Activated T-helper 1 cell treated with anti-CD3 and anti-CD28 coated beads, Interleukin-12 subunit alpha, Interleukin-12 subunit beta, Interleukin-2, Interleukin-4 antibody, amounts not matched to agents 30 ng/mL and 10 ng/mL and 1 ng/mL, durations not matched to agents 14 hours and 24 hours and 36 hours (primary cell): ENCODE measurements at regions not wholly inside any gene's neighbourhood (a gene's known extent, or its start where the extent isn't known, plus 50 kb on each side); places are given as distances from the start of the nearest gene placed in this dataset.

Source experiments
- DNase-seq: peaks from one replicate; pipeline ENCODE4 v3.0.0; 2021; ENCODE audit warnings: low spot score
- H3K27ac Mint-ChIP-seq: one replicate; pipeline ENCODE4 v1.8.0; 2021; ENCODE audit warnings: mild to moderate bottlenecking, mixed read lengths
- H3K27me3 Mint-ChIP-seq: one replicate; pipeline ENCODE4 v1.8.0; 2022; ENCODE audit warnings: mild to moderate bottlenecking, moderate library complexity, mixed read lengths; ENCODE audit not compliant: insufficient read depth
- H3K36me3 Mint-ChIP-seq: one replicate; pipeline ENCODE4 v1.8.0; 2021; ENCODE audit warnings: low read depth, mixed read lengths
- H3K4me1 Mint-ChIP-seq: one replicate; pipeline ENCODE4 v1.8.0; 2021; ENCODE audit warnings: low read depth, mixed read lengths
- H3K4me3 Mint-ChIP-seq: one replicate; pipeline ENCODE4 v1.8.0; 2021; ENCODE audit warnings: mild to moderate bottlenecking, moderate library complexity, mixed read lengths
- H3K9me3 Mint-ChIP-seq: one replicate; pipeline ENCODE4 v1.8.0; 2021; ENCODE audit warnings: mixed read lengths
- intact Hi-C: fragments of 100-400 bp; cut with micrococcal nuclease; formaldehyde crosslinking; loops from one replicate; pipeline ENCODE4 v1.15.1; 2024

DNA sequence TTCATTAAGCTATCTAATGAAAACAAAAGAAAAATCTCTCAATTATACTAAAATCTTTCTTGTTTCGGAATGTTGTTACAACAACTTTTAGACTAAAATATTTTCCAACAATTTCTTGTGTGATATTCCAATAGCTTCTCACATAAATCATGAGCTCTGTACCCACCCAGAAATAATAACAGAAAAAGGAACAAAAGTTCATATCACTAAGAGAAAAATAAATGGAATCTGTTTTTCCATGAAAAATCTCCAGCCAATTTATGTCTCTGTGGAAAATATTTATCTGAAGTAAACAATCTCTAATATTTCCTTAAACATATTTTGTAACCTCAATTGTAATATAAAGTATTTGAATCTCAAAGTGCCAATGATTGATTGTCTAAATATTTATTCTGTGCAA lies 628.6 kb upstream of the ANKRD30A start:
- Mint-ChIP-seq H3K27me3 (no peaks in the 10 kb centered on the region), H3K4me1 (no peaks in the 10 kb centered on the region), H3K27ac (no peak overlapping the region), H3K4me3 (no peak overlapping the region), H3K9me3 (peaks cover 5% of the 10 kb centered on the region), H3K36me3 (no peaks in the 10 kb centered on the region)
- DNase-seq, result no peak
- intact Hi-C loops, result no loop called here

DNA sequence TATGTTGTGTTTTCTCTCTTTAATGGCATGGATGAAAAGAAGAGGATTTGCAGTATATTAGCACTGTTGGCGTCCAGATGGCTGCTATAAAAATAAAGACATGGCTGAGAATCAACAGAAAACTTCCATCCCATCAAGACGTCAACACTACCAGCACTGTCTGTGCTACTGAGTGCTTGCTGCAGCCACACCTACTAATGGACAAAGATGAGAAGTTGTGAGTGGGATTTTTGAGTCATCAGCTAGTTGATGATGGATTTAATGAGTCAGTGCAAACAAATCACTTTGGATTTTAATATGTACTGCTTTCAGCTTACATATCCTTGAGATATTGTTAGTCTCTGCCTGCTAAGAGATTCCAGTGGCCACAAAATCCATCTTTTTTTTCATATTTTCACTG lies 631.0 kb upstream of the ANKRD30A start:
- intact Hi-C loops, result no loop called here
- Mint-ChIP-seq H3K27ac (no peak overlapping the region), H3K27me3 (no peaks in the 10 kb centered on the region), H3K4me3 (no peak overlapping the region), H3K4me1 (no peaks in the 10 kb centered on the region), H3K9me3 (peaks cover 12% of the 10 kb centered on the region), H3K36me3 (no peaks in the 10 kb centered on the region)
- DNase-seq, result no peak

DNA sequence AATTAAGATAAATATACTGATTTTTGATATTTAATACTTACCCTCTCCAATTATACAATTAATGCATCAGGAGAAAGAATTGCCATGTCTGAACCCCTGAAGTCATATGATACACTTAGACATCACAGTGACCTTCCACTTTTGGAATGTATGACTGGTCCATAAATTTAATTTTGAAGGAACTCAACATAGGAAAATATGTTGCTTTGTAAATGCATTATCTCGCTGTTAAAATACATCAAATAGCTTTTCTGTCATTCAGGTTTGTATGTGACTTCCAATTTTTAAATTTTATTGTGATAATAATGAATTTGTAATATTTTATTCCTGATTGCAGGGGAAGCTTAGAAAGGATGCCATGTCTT lies 631.9 kb upstream of the ANKRD30A start:
- Mint-ChIP-seq H3K36me3 (no peaks in the 10 kb centered on the region), H3K27ac (no peak overlapping the region), H3K27me3 (no peaks in the 10 kb centered on the region)

DNA sequence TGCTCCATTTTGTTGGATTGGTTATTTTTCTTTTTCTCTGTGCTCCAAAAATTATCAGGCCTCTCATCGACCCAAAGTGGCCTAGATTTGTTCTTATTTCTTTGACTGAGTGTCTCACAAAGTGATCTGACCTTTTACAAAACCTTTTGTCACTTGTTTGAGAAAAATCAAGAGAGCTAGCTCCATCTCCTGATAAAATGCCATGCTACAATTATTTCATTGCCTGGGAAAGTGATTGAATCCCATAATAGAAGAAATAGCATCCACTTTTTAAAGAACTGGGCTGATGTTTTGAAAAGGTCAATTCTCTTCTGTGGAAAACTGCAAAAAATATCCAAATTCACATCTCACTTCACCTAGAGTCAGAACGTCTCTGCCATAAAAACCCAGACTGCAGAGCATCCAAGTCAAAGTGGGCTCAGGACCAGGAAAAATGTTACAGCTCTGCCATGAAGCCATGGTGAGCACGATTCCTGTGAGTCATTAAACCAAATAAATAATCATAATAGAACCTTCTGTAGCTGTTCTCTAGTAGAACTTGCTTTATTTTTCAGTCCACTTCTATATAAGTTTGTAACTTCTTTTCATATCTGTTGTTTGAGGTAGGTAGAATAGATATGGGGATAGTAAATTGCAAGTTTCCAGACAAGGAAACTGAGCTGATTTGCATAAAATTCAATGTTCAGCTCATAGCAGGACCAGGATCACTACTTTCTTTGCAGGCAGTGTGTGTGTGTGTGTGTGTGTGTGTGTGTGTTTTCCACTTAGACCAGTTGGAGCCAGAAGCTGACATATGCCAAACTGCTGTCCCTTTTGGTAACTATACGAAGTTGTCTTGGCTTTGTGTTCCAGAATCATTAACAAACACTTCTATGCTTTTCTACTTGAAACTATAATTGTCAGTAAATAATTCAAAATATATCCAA lies 632.5 kb upstream of the ANKRD30A start:
- H3K36me3 Mint-ChIP-seq, result no peaks in the 10 kb centered on the region
- H3K27ac Mint-ChIP-seq, result no peak overlapping the region
- intact Hi-C loops, result no loop called here
- peaks cover 20% of the 10 kb centered on the region for H3K9me3 Mint-ChIP-seq
- no peaks in the 10 kb centered on the region for H3K4me1 Mint-ChIP-seq
- H3K4me3 Mint-ChIP-seq, result no peak overlapping the region
- H3K27me3 Mint-ChIP-seq, result no peaks in the 10 kb centered on the region
- DNase-seq, result no peak

More for the DNA sequence above, 631.9 kb upstream of the ANKRD30A start:
- intact Hi-C loops, result no loop called here
- no peak for DNase-seq
- H3K4me3 Mint-ChIP-seq, result no peak overlapping the region
- peaks cover 16% of the 10 kb centered on the region for H3K9me3 Mint-ChIP-seq
- H3K4me1 Mint-ChIP-seq, result no peaks in the 10 kb centered on the region

DNA sequence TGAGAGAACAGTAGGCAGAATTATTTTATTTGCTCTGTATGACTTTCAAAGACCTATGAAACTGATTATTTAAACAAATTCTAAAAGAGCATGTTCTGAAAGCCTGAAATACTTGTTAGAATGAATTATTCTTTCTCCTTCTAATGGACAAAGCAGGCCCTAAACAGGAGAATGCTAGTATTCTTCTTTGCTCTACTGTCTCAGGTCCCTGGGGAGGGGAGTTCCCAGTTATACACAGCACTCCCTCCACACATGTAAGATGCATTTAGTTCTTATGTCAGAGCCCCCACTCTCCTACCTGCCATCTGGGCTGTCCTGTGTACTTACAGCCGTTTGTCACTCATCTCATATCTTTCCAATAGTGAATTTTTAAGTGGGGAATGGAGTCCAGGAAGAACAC lies 633.5 kb upstream of the ANKRD30A start:
- Mint-ChIP-seq H3K36me3 (no peaks in the 10 kb centered on the region), H3K4me3 (no peak overlapping the region), H3K27me3 (no peaks in the 10 kb centered on the region), H3K9me3 (peaks cover 20% of the 10 kb centered on the region), H3K27ac (no peak overlapping the region), H3K4me1 (no peaks in the 10 kb centered on the region)
- intact Hi-C loops, result no loop called here
- no peak for DNase-seq

DNA sequence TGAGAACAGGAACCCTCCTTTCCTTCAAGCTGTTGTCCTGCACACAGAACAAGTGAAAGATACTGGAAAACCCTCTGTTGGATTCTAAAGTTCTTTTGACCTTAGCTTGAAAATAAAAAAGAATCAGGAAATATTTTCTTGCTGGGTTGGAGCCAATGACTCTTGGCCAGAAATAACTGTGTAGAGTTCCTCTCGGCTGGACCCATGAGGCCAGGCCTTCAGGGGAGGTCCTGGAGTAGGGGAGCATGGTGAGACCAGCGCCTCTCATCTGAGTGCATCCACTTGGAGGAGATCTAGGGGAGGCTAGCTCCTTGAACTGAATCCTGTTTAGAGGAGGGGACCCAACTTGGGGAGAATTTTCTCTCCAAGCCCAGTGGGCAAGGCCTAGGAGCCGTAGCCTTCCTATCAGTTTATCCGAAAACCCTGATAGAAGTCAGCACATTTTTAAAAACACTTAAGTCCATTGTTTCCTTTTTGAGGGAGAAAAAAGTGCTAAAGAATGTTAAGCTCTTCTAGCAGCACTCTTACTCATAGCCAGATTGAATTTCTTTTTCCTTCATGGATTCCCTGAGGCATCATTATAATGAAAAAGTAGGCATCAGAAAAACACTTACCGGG lies 635.7 kb upstream of the ANKRD30A start:
- intact Hi-C loops, result no loop called here
- Mint-ChIP-seq H3K4me3 (no peak overlapping the region), H3K4me1 (no peaks in the 10 kb centered on the region), H3K27ac (no peak overlapping the region), H3K9me3 (peaks cover 19% of the 10 kb centered on the region), H3K27me3 (no peaks in the 10 kb centered on the region), H3K36me3 (no peaks in the 10 kb centered on the region)
- DNase-seq, result no peak

DNA sequence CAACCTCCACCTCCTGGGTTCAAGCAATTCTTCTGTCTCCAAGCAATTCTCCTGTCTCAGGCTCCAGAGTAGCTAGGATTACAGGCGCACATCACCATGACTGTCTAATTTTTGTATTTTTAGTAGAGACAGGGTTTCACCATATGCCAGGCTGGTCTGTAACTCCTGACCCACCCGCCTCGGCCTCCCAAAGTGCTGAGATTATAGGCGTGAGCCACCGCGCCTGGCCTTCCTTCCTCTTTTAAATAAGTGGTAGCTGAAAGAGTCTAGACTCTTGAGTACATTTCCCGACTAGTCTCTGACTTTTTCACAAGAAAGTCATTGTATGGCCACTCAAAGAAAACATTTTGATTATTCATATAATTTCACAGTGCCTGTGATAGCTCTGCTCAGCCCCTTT lies 636.2 kb upstream of the ANKRD30A start:
- H3K9me3 Mint-ChIP-seq, result peaks cover 24% of the 10 kb centered on the region
- no peaks in the 10 kb centered on the region for H3K4me1 Mint-ChIP-seq

DNA sequence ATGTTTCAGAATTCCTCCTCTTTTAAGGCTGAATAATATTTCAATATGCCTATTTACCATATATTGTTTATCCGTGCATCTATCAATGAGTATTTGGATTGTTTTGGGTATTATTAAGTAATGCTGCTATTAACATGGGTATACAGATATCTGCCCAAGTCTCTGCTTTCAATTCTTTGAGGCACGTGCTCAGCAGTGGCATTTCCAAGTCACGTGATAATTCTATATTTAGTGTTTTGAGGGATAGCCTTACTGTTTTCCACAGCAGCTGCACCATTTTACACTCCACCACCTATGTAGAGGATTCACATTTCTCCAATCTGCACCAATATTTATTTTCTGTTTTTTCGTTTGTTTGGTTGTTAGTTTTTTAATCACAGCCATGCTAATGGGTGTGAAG lies 636.8 kb upstream of the ANKRD30A start:
- no peaks in the 10 kb centered on the region for H3K27me3 Mint-ChIP-seq
- no peak overlapping the region for H3K4me3 Mint-ChIP-seq
- no peak for DNase-seq
- H3K36me3 Mint-ChIP-seq, result no peaks in the 10 kb centered on the region
- no peak overlapping the region for H3K27ac Mint-ChIP-seq
- peaks cover 24% of the 10 kb centered on the region for H3K9me3 Mint-ChIP-seq
- intact Hi-C loops, result no loop called here
- no peaks in the 10 kb centered on the region for H3K4me1 Mint-ChIP-seq

More for the DNA sequence above, 636.2 kb upstream of the ANKRD30A start:
- intact Hi-C loops, result no loop called here
- Mint-ChIP-seq H3K27ac (no peak overlapping the region), H3K27me3 (no peaks in the 10 kb centered on the region), H3K4me3 (no peak overlapping the region), H3K36me3 (no peaks in the 10 kb centered on the region)
- DNase-seq, result no peak

DNA sequence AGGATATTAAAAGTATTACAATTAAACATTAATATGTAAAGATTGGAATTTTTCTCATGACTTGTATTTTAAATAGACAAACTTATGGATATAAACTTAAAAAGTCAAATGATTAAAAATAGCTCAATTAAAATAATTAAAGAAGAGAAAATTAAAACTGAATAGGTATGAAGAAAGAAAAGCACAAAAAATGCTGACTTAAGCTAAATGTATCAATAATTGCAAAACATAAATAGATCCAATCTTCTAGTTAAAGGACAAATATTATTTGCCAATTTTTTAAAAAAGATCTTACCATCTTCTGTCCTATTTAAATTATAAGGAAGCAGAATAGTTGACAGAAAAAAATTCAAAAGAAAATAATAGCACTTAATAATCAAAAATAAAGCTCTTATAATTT lies 646.3 kb upstream of the ANKRD30A start:
- Mint-ChIP-seq H3K4me1 (no peaks in the 10 kb centered on the region), H3K9me3 (peaks cover 5% of the 10 kb centered on the region), H3K4me3 (no peak overlapping the region), H3K27me3 (no peaks in the 10 kb centered on the region), H3K36me3 (no peaks in the 10 kb centered on the region), H3K27ac (no peak overlapping the region)
- intact Hi-C loops, result no loop called here
- DNase-seq, result no peak

DNA sequence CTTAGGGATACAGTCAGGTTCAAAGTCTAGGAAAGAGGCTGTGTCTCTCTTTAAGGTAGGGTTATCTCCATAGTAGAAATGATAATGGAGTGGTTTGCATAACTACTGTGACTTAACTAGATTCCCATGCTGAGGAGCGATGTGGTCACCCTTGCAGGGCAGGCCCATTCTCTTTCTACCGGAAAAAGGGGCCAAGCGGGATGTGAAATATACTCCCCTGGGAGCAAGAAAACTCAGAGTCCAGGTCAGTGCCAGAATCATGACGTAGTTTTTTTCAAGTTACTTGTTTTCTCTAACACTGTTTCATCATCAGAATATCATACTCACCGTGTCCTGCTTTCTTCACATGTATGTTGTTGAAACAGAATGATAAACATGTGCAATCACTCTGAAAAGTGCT lies 649.0 kb upstream of the ANKRD30A start:
- Mint-ChIP-seq H3K9me3 (peaks cover 5% of the 10 kb centered on the region), H3K27me3 (no peaks in the 10 kb centered on the region), H3K4me1 (no peaks in the 10 kb centered on the region), H3K4me3 (no peak overlapping the region), H3K36me3 (no peaks in the 10 kb centered on the region), H3K27ac (no peak overlapping the region)
- intact Hi-C loops, result no loop called here
- no peak for DNase-seq

DNA sequence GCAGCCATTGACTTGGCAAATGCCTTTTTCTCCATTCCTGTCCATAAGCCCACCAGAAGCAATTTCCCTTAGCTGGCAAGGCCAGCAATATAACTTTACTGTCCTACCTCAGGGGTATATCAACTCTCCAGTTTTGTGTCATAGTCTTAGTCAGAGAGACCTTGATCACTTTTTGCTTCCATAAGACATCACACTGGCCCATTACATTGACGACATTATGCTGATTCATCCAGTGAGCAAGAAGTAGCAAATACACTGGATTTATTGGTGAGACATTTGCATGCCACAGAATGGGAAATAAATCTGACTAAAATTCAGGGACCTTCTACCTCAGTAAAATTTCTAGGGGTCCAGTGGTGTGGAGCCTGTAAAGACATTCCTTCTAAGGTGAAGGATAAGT lies 649.7 kb upstream of the ANKRD30A start:
- intact Hi-C loops, result no loop called here
- Mint-ChIP-seq H3K27ac (no peak overlapping the region), H3K36me3 (no peaks in the 10 kb centered on the region), H3K4me3 (no peak overlapping the region), H3K9me3 (peaks cover 5% of the 10 kb centered on the region), H3K27me3 (no peaks in the 10 kb centered on the region), H3K4me1 (no peaks in the 10 kb centered on the region)
- DNase-seq, result no peak

DNA sequence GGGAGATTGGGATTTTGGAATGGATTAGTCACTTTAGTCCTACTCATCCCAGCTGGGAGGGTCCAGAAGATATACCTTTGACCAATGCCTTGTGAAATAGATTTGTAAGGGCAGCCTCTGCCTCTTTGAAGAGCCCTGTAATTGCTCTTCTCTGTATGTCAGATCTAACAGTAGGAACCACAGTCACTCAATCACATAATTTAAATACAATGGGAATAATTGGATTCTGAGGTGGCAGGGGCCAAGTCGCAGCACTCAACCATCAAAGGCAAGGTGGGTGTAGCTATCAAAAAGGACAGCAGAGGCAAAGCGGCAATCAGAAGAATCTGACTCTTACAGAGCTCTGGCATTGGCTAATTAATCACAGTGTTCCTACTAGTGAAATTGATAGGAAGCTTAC lies 650.9 kb upstream of the ANKRD30A start:
- no peak overlapping the region for H3K4me3 Mint-ChIP-seq
- intact Hi-C loops, result no loop called here
- H3K27ac Mint-ChIP-seq, result no peak overlapping the region
- no peaks in the 10 kb centered on the region for H3K36me3 Mint-ChIP-seq
- H3K27me3 Mint-ChIP-seq, result no peaks in the 10 kb centered on the region
- H3K4me1 Mint-ChIP-seq, result no peaks in the 10 kb centered on the region
- DNase-seq, result no peak
- H3K9me3 Mint-ChIP-seq, result peaks cover 5% of the 10 kb centered on the region

DNA sequence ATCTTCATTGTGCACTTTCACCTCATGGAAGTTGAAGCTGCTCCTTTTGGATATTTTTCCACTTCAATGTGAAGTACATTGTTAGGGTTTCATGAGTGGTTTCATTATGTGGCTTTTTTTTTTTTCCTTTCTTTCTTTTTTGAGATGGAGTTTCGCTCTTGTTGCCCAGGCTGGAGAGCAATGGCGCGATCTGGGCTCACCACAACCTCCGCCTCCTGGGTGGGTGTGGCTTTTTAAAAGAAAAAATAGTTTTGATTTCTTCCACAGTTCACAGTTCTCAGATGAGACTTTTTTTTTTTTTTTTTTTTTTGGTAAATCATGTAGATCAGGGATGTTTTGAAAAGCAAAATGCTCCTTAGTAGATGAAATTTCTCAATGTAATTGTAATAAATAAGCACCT lies 652.3 kb upstream of the ANKRD30A start:
- no peaks in the 10 kb centered on the region for H3K27me3 Mint-ChIP-seq
- intact Hi-C loops, result no loop called here
- peaks cover 9% of the 10 kb centered on the region for H3K9me3 Mint-ChIP-seq
- no peak for DNase-seq
- no peaks in the 10 kb centered on the region for H3K36me3 Mint-ChIP-seq
- no peak overlapping the region for H3K27ac Mint-ChIP-seq
- H3K4me3 Mint-ChIP-seq, result no peak overlapping the region
- H3K4me1 Mint-ChIP-seq, result no peaks in the 10 kb centered on the region
